HUDEP-2 (cell line): ENCODE measurements at regions not wholly inside any gene's neighbourhood (a gene's known extent, or its start where the extent isn't known, plus 50 kb on each side); places are given as distances from the start of the nearest gene placed in this dataset.
A peak's percentile ranks its signal among the peaks of the same experiment; 100 is the strongest.

ENCODE experiments used
- DNase-seq, 76 experiments: peaks; one replicate each; lab custom pipeline; 2025; ENCODE audit not compliant: unreplicated experiment in 76 of 76; lab: John Stamatoyannopoulos, UW

DNA sequence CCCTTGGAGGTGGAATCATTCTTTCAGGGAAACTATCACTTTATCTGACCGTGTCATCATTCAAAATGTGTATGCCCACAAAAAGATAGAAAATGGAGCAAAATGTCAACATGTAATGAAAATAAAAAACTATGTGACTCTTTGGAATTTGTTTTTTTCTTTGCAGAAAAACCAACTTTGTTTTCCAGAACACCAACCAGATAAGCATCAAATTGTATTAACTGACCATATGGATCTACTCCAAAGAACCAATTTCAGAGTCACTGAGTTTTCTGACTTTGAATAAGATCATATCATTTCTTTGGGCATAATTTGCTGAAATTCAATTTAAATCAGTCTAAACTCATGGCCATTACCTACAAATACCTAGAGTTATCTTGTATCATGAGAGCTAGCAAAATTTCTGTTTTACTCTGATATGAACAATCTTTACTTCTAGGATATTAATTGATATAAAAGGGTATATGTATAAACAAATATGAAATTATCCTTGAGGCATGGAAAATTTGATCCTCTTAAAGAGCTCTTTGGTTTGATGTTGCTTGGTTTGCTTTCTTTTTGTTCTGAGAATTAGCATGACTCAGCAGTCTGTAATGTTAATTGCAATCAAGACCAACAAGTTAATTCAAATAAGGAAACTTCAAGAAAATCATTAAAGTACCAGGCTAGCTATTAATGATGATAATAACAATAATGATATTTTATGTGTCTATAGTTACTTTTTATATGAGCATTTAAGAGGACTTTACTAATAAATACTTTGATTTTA, 444.4 kb upstream of the MARCKS start:
- no peak for DNase-seq

DNA sequence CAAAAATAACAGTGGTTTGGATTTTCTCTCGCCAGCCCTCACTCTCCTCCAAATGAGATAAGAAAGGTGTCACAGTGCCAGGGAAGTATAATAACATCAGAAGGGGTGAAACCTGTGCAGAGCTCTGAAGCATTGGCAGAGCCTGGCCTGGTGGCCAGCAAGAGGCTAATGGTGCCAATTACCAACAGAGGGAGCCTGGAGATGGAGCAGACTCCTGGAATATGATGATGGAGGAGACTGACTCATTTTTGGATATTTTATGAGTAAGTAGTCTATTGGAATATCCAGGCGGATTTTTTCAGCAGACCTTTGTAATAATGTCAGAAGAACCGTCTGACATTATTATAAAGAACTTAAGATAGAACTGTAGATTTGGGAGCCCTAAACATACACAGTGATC, 442.6 kb upstream of the MARCKS start:
- no peak for DNase-seq

DNA sequence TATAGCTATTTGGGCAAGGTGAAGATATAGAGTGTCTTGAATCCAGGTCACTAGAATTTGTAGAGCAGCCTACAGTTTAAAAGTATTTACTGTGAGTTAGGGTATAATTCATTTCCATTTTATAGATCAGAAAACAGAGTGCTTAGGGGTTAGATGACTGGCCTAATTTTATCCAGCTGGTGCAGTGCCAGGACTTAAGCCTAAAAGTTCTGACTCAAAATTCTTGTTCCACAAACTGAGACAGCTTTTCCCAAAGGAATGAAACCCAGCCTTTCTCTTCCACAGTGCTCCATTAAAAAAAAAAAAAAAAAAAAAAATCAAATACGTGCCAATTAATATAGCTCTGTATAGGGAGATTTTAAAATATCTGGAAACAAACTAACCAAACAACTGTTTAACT, 441.0 kb upstream of the MARCKS start:
- no peak for DNase-seq

DNA sequence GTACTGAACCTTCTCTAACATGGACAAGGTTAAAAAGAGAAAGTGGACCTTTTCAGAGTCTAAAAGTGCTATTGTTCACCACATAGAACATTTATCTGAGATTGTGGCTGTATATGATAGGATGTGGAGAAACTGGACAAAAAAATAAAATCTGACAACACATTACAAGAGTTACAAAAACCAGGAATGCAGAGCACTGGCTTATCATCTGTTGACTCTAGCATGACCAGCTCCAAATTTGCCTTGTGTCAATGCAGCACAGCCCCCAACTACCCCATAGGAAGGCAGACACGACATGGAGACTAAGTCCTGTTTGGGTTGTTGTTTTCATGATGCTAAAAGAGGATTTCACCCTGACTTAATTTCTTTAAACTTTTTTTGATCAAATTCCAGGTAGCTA, 436.9 kb upstream of the MARCKS start:
- no peak for DNase-seq

DNA sequence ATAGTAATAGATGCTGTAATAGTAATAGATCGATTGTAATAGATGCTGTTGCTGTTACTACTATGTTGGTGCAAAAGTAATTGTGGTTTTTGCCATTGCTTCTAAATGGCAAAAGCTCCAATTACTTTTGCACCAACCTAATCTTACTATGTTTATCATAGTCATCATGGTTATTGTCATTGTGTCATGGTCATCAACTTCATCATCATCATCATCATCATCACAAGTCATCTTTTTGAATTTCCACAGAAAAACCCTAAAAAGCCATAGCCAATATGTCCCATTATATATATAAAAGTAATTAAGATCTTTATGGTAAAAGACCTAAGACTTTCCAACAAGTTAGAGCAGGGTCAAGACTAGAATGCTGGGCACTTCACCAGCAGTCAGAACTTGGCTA, 435.1 kb upstream of the MARCKS start:
- no peak for DNase-seq

DNA sequence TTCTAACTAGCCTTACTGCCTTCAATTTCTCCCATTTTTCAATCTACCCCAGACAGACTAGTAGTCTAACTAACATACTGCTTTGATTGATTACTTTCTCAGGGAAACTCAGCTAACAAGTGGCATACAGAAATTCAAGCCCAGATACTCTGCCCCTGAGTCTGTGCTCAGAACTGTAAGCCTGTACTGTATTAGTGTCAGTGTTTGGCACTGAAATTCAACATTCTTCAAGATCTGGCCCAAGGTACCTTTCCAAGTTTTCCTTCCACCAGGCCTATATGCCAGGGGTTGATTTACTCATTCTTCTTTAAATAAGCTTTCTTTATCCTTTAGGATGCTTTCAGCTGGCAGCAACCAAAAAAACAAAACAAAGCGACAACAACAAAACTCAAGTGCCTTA, 433.2 kb upstream of the MARCKS start:
- DNase-seq: no peak

DNA sequence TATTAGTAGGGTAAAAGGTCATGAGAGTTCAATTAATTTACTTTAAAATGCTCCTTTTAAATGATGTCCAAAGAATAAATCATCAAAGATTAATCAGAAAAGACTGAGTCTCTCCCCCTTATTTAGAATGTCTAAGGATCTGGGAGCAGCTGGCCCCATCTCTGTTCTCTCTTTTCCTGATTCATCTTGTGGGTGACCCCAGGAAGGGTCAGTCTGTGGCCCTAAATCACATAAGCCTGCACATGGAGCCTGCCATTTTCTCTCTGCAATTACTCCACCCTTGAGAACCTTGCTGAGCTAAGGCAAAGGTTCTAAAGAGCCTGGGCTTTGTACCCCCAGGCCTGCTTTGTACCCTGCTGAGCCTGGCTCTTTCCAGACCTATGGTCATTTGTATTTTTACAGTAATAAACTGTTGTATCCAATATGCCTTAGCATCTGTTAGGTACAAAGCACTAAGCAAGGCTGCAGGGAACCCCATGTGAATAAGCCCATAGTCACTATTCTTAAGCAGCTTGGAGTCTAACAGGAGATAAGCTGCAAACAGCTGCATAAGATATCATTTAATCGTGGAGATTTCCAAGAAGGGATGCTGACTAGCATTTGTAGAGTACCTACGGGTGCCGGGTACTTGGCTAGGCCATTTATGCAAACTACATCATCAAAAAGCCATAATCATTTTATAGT, 431.0 kb upstream of the MARCKS start:
- DNase-seq: peak in 3 of 76 experiments; percentile 9 to 43 (median 24)

DNA sequence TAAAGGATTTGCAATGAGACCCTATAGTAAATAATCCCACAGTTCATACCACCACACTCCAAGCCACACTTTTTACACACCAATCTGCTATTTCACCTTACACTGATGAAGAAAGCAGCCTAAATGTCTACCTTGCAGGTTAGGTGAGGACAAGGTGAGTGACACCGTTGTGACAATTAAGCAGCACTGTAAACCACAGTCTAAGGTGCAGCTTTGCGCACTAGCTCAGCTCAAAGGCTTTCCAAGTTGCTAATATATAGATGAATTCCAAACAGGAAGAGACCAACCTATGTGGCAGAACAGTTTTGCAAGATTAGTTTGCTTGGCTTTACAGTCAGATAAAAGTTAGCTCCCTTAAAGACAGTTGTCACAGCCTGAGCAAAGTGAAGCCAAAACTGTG, 429.5 kb upstream of the MARCKS start:
- no peak for DNase-seq

DNA sequence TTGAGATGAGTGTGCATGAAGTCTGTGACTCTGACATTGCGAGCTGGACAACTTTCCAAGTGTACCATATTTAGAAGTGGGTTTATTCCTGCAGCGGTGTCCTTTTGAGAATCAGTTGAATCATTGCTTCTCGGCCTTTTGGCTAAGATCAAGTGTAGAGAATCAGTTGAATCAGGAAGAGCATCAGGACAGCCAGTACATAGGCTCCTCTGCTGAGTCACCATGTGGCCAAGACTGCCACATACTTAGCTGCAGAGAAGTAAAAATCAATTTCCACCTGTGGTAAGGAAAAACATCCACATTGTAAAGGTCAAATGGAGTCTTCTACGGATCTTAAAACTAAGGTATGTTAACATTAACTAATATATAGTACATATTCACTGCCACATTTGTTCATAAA, 428.4 kb upstream of the MARCKS start:
- no peak for DNase-seq

DNA sequence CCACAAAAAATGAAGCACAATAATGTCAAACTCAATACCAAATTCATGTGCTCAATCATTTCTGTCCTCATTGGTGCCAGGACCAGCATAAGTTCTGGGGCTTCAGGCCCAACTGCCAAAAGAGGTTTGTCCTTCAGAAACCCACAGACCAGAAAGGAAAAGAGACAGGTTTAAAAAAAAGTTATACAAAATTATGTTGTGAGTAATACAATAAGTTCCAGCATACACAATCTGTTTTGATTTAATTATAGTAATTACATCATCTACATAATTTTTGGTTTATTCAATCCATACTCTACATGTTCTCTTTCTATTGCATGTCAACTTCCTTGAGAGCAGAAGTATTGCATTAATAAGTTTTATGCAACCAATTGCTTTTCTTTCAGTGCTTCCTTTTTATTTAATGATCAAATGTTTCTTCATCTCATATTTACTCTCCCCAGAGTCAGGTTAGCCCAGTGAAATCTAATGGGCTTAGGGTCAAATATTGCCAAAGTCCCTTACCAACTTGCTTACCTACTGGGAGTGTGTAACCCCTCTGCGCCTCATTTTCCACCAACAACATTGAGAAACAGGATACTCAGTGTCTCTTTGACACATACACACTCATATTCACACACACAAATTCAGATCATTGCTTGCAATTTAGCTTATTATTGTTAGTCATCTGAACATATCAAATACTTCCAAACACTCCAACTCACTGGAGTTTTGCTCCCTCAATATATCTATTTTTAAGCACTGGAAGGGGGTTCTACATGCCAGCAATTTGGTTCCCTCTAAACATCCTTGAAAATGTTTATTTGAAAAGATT, 424.4 kb upstream of the MARCKS start:
- DNase-seq: no peak

DNA sequence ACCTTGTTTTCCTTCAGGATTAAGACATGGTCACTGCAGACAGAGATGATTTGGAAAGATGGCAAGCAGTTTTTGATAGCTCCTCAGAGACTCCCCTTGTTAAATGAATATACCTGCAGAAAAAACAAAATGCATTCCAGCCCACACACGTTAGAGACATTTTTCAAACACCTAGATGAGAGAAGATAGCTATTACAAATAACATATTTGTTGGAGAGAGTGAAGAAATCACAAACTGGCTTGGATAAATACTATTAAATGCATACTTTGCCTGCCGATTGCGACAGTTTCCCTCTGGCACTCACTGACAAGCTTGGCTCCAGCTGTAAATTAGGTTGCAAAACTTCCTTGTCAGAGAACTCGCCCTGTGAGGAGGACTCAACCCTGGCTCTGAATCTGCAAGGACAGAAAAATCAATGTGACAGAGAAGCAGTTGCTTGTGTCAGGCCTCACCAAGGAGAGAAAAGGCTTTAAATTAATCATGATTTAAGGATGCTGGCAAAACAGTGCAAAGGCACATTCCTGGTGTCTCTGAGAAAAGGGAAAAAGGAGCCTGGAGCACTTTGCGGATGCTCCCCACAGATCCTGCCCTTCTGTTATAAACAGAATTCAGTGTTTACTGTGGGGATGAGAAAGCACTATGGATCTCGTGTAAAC, 423.7 kb upstream of the MARCKS start:
- no peak for DNase-seq

DNA sequence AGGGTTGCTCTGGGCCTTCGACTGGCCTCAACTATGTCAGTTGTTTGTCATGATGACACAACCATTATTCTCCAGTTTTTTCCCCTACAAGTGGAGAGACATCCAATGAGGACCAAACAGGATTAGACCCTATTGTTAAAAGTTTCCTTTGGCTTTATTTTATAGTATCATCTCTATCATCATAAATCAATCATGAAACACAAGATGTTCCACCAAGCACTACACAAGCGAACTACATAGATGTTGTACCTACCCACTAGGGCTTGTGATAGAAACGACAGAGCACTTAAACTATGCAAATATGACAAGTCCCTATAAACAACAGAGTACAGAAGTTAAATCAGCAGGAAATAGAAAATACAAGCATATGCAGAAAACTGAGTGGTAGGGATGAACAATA, 422.5 kb upstream of the MARCKS start:
- DNase-seq: no peak

DNA sequence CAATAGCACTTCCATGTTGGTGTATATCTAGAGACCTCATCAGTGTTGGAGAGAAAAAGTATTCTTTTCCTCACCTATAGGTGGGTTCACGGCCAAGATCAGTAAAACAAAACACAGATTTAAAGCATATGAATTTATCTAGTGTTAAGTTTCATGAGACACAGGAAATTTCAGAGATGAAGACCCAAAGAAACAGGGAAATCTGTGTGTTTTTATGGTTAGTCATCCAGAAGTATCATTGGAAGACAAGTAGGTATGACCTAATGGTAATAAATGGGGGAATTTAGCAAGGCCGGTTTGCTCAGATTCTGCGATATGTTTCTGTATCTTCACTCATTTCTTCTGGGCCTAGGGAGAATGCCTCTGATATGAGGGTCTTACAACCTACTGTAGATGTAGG, 419.6 kb upstream of the MARCKS start:
- no peak for DNase-seq

DNA sequence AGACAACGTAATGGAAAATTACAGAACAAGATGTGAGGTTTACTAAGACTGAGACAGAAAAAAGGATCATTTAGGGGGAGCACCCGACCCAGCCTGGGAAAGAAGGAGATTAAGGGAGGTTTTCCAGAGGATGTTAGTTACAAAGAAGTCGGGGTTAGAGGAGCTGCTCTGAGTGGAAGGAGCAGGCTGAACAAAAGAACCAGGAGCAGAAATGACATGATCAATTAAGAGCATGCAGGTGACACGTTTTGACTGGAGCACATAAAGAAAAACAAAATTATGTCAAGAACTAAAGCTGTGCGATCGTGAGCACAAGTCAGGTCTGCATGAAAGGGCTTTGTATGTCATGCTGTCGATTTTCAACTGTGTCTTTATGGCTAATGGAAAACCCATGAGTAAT, 417.3 kb upstream of the MARCKS start:
- no peak for DNase-seq

DNA sequence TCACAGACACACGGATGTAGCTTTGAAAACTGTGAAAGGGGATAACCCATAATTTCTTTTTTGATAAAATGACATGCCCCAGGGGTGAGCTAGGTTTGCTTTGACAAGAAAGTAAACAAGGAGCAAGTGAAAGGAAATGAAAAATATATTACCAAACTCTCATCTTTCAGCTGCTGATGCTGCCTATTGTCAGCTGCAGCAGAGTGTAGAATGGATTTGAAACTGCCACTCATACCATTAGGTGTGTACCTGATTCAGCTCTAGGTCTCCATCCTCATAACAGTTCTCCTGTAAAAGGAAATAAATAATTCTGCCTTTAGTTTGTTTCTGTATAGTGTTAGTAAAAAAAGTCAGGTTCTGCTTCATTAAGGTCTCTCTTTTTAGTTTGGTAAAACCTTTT, 415.1 kb upstream of the MARCKS start:
- no peak for DNase-seq

DNA sequence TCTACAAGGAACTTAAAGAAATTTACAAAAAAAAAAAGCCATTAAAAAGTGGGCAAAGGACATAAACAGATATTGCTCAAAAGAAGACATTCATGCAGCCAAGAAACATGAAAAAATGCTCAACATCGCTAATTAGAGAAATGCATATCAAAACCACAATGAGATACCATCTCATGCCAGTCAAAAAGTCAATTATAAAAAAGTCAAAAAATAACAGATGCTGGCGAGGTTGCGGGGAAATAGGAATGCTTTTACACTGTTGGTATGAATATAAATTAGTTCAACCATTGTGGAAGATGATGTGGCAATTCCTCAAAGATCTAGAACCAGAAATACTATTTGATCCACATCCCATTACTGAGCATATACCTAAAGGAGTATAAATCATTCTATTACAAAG, 411.9 kb upstream of the MARCKS start:
- no peak for DNase-seq

DNA sequence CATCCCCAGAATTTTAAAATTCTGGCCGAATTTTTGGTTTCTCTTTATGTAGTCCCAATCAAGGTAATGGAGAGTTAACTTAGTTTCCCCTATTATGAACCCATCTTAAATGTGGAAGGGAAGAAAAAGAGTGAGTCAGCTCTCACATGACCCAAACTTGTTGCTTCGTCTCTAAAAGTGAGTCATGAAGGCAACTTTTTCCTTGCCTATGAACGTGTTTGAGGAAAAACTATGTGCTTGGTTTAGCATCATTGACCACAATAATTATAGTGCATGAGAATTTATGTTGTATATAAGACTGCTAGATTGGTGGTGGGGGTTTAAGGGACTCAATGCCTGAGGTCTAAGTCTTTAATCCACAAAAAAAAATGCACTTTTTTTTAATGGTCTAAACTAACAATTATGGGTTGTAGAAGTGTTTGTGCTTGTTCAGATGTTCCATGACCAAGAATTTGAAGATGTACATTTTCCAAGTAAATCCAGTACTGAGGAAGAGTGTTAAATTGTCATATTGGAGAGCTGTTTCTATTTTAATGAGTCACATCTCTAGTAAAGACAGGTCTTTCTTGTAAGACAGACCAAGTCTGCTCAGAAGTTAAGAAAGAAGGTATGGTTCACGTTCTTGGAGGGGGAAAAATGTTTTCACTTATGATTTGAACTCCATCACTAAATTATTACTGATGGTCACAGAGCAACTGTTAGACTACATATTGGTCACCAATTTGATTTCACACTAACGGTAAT, 409.9 kb upstream of the MARCKS start:
- no peak for DNase-seq

DNA sequence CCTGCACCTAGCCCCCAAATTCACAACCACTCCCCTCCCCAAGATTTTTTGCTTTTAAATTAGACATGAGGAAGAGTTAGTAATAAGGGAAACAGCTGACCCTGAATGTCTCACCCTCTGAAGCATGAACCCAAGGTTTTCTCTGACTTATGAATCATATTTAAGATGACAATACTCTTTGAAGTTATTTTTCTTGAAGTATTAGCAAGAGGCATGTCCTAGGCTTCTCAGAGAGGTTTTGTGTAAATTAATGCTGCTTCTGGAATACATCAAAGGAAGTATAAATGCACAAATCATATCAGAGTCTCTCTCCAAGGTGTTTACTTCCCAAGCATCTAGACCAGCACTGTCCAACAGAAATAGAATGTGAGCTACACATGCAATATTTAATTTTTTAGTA, 408.1 kb upstream of the MARCKS start:
- no peak for DNase-seq

DNA sequence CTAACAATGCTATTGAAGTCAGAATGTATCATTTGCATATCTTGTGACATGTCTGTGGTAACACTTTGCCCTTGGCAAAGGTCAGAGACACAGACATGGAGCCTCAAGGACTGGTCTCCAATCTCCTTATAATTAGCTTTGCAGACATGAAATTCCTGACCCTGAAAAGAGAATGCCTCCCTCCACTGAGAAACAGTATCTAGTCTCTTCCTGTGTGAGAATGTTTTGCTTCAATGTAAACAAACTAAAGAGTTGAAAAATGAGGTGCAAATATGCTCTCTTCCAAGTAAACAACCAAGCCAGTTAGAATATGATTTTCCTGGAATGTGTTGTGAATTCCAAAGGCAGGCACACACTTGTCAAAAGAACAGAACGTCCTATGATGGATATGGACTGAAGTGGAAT, 407.1 kb upstream of the MARCKS start:
- no peak for DNase-seq

DNA sequence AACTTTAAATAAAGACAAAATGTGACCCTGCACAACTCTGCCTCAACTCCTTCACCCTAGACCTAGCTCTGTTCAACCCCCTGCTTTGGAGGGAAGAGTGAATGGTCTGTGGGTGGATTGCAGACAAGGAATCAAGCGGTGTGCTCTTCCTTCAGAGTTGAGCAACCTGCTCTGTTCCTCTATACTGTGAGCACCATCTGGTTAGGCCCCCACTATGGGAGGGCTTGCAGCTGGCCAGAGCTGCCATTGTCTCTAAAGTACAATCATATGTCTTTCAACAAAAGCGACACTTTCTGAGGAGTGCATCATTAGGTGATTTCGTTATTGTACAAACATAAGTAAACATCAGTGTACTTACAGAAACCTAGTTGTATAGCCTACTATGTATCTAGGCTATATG, 406.1 kb upstream of the MARCKS start:
- no peak for DNase-seq

DNA sequence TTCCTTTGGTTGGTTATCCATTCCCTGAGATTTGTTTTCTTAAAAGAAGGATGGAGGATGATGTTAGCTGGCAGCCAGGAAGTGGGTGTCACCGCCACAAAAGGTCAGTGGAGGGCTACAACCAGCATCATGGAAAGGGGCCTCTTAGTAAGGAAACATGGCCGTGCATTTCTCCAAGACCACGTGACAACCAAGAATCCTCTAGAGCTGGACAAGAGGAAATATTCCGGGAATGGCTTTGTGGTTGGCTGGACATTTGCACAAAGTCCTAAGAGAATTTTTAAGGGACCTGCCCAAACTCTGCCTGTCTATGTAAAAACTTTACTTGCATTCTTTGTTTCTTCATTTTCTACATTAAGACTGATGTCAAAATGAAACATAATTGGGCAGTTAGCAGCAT, 399.9 kb upstream of the MARCKS start:
- DNase-seq: no peak
